ENCODE measurements at regions not wholly inside any gene's neighbourhood (a gene's known extent, or its start where the extent isn't known, plus 50 kb on each side); places are given as distances from the start of the nearest gene placed in this dataset.

- Mint-ChIP-seq H3K4me3 (no peak overlapping the region), H3K27me3 (ENCODE audit: low read depth) (no peaks in the 10 kb centered on the region), H3K27ac (no peak overlapping the region), H3K36me3 (ENCODE audit: low read depth) (no peaks in the 10 kb centered on the region), H3K4me1 (ENCODE audit: low read depth) (no peaks in the 10 kb centered on the region), H3K9me3 (no peaks in the 10 kb centered on the region)
- no peak for DNase-seq (ENCODE audit: low spot score)
Observed at GRCh38 chr21:15992171-15992570, 262.4 kb downstream of the USP25 start.

DNA sequence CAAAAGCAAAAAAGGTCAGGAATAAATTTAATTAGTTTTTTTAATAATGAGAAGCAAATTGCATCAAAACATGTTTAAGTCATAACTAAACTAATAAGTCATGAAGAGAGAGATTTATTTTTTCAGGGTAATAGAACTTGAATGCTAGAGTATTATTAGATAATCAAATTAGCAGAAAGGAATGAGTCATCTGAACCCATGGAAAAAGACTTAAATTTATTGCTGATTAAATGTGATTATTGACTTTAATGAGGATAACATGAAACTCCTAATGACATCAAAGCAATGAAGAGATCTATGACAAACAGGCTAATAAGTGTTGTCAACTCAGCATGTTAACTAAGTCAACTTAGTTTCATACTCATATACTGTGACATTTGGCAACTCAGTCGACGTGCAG is 264.2 kb downstream of the USP25 start:
- no peak overlapping the region for H3K27ac Mint-ChIP-seq

GRCh38 chr21:15999741-16000140 is 270.0 kb downstream of the USP25 start:
- no peaks in the 10 kb centered on the region for H3K4me1 Mint-ChIP-seq (ENCODE audit: low read depth)
- H3K27me3 Mint-ChIP-seq (ENCODE audit: low read depth): no peaks in the 10 kb centered on the region
- H3K4me3 Mint-ChIP-seq: no peak overlapping the region
- no peaks in the 10 kb centered on the region for H3K9me3 Mint-ChIP-seq
- H3K36me3 Mint-ChIP-seq (ENCODE audit: low read depth): no peaks in the 10 kb centered on the region
- H3K27ac Mint-ChIP-seq: no peak overlapping the region
- no peak for DNase-seq (ENCODE audit: low spot score)

More for the DNA sequence above, 264.2 kb downstream of the USP25 start:
- no peak for DNase-seq (ENCODE audit: low spot score)
- Mint-ChIP-seq H3K27me3 (ENCODE audit: low read depth) (no peaks in the 10 kb centered on the region), H3K4me3 (no peak overlapping the region), H3K4me1 (ENCODE audit: low read depth) (no peaks in the 10 kb centered on the region), H3K36me3 (ENCODE audit: low read depth) (no peaks in the 10 kb centered on the region), H3K9me3 (no peaks in the 10 kb centered on the region)

- Mint-ChIP-seq H3K27me3 (ENCODE audit: low read depth) (no peaks in the 10 kb centered on the region), H3K36me3 (ENCODE audit: low read depth) (no peaks in the 10 kb centered on the region), H3K4me3 (no peak overlapping the region), H3K27ac (no peak overlapping the region), H3K9me3 (no peaks in the 10 kb centered on the region), H3K4me1 (ENCODE audit: low read depth) (no peaks in the 10 kb centered on the region)
- no peak for DNase-seq (ENCODE audit: low spot score)
Observed at GRCh38 chr21:16002874-16003466, 273.2 kb downstream of the USP25 start.

DNA sequence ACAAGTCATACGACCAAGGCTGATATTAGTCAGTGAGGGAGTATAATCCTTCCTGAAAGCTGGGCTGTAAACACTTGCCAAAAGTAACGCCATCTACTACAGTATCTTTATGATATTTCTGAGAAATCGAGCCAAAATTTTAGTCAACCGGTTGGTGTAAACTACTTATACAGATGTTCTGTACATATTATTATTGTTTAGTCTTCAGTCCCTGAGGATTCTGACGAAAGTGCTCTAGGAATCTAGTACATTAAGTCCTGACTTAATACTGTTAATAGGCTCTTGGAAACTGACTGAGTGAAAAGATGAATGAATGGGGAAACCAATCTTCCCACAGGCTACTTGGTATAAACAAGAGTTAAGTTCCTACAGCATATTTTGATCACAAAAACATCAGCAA is 274.3 kb downstream of the USP25 start:
- no peaks in the 10 kb centered on the region for H3K27me3 Mint-ChIP-seq (ENCODE audit: low read depth)

GRCh38 chr21:16004523-16004922 is 274.7 kb downstream of the USP25 start:
- Mint-ChIP-seq H3K9me3 (no peaks in the 10 kb centered on the region), H3K27ac (no peak overlapping the region), H3K27me3 (ENCODE audit: low read depth) (no peaks in the 10 kb centered on the region), H3K4me3 (no peak overlapping the region), H3K4me1 (ENCODE audit: low read depth) (no peaks in the 10 kb centered on the region), H3K36me3 (ENCODE audit: low read depth) (no peaks in the 10 kb centered on the region)
- DNase-seq (ENCODE audit: low spot score): no peak

More for the DNA sequence above, 274.3 kb downstream of the USP25 start:
- Mint-ChIP-seq H3K4me3 (no peak overlapping the region), H3K36me3 (ENCODE audit: low read depth) (no peaks in the 10 kb centered on the region), H3K27ac (no peak overlapping the region), H3K9me3 (no peaks in the 10 kb centered on the region), H3K4me1 (ENCODE audit: low read depth) (no peaks in the 10 kb centered on the region)
- DNase-seq (ENCODE audit: low spot score): no peak

DNA sequence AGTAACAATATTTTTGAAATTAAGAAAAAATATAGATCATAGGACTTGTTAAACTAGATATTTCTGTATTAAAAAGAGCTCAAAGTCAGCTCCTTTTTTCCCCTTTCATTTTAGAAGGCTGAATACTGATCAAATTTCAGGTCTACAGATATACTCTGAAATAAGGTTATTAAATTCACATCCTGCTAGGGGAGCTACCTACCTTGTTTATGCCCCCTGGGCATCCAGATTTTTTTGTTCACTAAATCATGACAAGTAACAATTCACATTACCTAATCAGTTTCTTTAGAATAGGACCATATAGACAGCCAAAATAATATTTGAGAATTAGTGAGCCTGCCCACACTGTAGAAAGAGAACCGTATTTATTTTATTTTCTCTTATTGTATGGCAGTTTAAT is 276.2 kb downstream of the USP25 start:
- DNase-seq (ENCODE audit: low spot score): no peak
- Mint-ChIP-seq H3K4me1 (ENCODE audit: low read depth) (no peaks in the 10 kb centered on the region), H3K9me3 (no peaks in the 10 kb centered on the region), H3K36me3 (ENCODE audit: low read depth) (no peaks in the 10 kb centered on the region), H3K27me3 (ENCODE audit: low read depth) (no peaks in the 10 kb centered on the region), H3K27ac (no peak overlapping the region), H3K4me3 (no peak overlapping the region)

- H3K36me3 Mint-ChIP-seq (ENCODE audit: low read depth): no peaks in the 10 kb centered on the region
- no peak overlapping the region for H3K4me3 Mint-ChIP-seq
- H3K4me1 Mint-ChIP-seq (ENCODE audit: low read depth): no peaks in the 10 kb centered on the region
- no peaks in the 10 kb centered on the region for H3K27me3 Mint-ChIP-seq (ENCODE audit: low read depth)
- no peak overlapping the region for H3K27ac Mint-ChIP-seq
- no peaks in the 10 kb centered on the region for H3K9me3 Mint-ChIP-seq
- DNase-seq (ENCODE audit: low spot score): no peak
Observed at GRCh38 chr21:16007943-16008342, 278.2 kb downstream of the USP25 start.

DNA sequence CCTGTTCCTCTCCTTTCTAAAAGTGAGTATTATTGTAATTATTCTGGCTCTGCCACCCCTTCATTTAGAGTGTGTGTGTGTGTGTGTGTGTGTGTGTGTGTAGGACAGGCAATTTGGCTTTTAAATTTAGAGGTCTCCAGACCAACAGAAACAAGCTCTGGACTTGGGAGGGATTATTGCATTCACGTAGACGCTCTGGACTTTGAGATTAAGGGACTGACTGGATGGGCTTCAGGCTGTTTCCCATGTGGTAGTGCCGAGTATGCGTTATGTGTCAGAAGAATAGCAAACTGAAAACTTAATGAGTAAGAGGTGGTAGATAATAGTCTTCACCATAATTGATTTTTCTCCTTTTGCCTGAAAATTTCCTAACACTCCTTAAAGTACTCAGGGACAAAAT is 281.9 kb downstream of the USP25 start:
- Mint-ChIP-seq H3K4me3 (no peak overlapping the region), H3K9me3 (no peaks in the 10 kb centered on the region), H3K27ac (no peak overlapping the region), H3K4me1 (ENCODE audit: low read depth) (no peaks in the 10 kb centered on the region), H3K36me3 (ENCODE audit: low read depth) (no peaks in the 10 kb centered on the region), H3K27me3 (ENCODE audit: low read depth) (no peaks in the 10 kb centered on the region)
- DNase-seq (ENCODE audit: low spot score): no peak

DNA sequence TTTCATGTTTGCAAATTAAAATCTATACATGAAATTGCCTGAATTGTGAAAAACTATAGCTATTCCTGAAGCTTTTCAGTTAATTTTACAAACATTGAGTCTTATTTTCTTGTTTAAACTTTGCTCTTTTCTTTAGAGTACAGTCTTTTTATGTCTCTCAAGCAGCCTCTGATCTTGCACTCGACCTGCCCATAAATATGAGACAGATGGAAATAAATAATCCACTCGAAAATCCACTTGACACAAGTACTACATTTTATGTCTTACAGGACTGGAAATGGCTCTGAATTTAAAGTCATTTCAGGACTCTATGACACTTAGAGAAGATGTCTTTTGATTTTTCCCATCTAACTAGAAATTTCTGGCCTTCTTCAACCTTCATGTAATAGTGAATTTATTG is 283.8 kb downstream of the USP25 start:
- Mint-ChIP-seq H3K27ac (no peak overlapping the region), H3K27me3 (ENCODE audit: low read depth) (no peaks in the 10 kb centered on the region), H3K36me3 (ENCODE audit: low read depth) (no peaks in the 10 kb centered on the region), H3K4me1 (ENCODE audit: low read depth) (no peaks in the 10 kb centered on the region), H3K4me3 (no peak overlapping the region), H3K9me3 (no peaks in the 10 kb centered on the region)
- DNase-seq (ENCODE audit: low spot score): no peak

GRCh38 chr21:16020878-16021277 is 291.1 kb downstream of the USP25 start:
- no peaks in the 10 kb centered on the region for H3K4me1 Mint-ChIP-seq (ENCODE audit: low read depth)
- no peak overlapping the region for H3K27ac Mint-ChIP-seq
- no peaks in the 10 kb centered on the region for H3K36me3 Mint-ChIP-seq (ENCODE audit: low read depth)
- no peak overlapping the region for H3K4me3 Mint-ChIP-seq
- DNase-seq (ENCODE audit: low spot score): no peak
- H3K27me3 Mint-ChIP-seq (ENCODE audit: low read depth): no peaks in the 10 kb centered on the region
- H3K9me3 Mint-ChIP-seq: peaks cover 3% of the 10 kb centered on the region

GRCh38 chr21:16022116-16022515 is 292.3 kb downstream of the USP25 start:
- H3K27me3 Mint-ChIP-seq (ENCODE audit: low read depth): no peaks in the 10 kb centered on the region
- DNase-seq (ENCODE audit: low spot score): no peak
- no peak overlapping the region for H3K4me3 Mint-ChIP-seq
- no peak overlapping the region for H3K27ac Mint-ChIP-seq
- no peaks in the 10 kb centered on the region for H3K4me1 Mint-ChIP-seq (ENCODE audit: low read depth)
- H3K9me3 Mint-ChIP-seq: peaks cover 3% of the 10 kb centered on the region
- no peaks in the 10 kb centered on the region for H3K36me3 Mint-ChIP-seq (ENCODE audit: low read depth)

GRCh38 chr21:16022921-16023320 is 293.1 kb downstream of the USP25 start:
- Mint-ChIP-seq H3K4me3 (no peak overlapping the region), H3K27me3 (ENCODE audit: low read depth) (no peaks in the 10 kb centered on the region), H3K9me3 (peaks cover 3% of the 10 kb centered on the region), H3K4me1 (ENCODE audit: low read depth) (no peaks in the 10 kb centered on the region), H3K27ac (no peak overlapping the region), H3K36me3 (ENCODE audit: low read depth) (no peaks in the 10 kb centered on the region)
- DNase-seq (ENCODE audit: low spot score): no peak

- H3K4me1 Mint-ChIP-seq (ENCODE audit: low read depth): no peaks in the 10 kb centered on the region
- H3K36me3 Mint-ChIP-seq (ENCODE audit: low read depth): no peaks in the 10 kb centered on the region
- no peaks in the 10 kb centered on the region for H3K27me3 Mint-ChIP-seq (ENCODE audit: low read depth)
- no peak for DNase-seq (ENCODE audit: low spot score)
- no peak overlapping the region for H3K4me3 Mint-ChIP-seq
- H3K9me3 Mint-ChIP-seq: no peaks in the 10 kb centered on the region
- H3K27ac Mint-ChIP-seq: no peak overlapping the region
Observed at GRCh38 chr21:16028142-16028541, 298.4 kb downstream of the USP25 start.

- Mint-ChIP-seq H3K9me3 (no peaks in the 10 kb centered on the region), H3K27me3 (ENCODE audit: low read depth) (no peaks in the 10 kb centered on the region), H3K4me1 (ENCODE audit: low read depth) (no peaks in the 10 kb centered on the region), H3K4me3 (no peak overlapping the region), H3K36me3 (ENCODE audit: low read depth) (no peaks in the 10 kb centered on the region), H3K27ac (no peak overlapping the region)
- DNase-seq (ENCODE audit: low spot score): no peak
Observed at GRCh38 chr21:16028941-16029464, 299.2 kb downstream of the USP25 start.
